Inflammatory macrophage (primary cell): ENCODE measurements at regions not wholly inside any gene's neighbourhood (a gene's known extent, or its start where the extent isn't known, plus 50 kb on each side); places are given as distances from the start of the nearest gene placed in this dataset.
"Not testable (repeated sequence)": the region's sequence is repeated elsewhere in the genome, so short reads cannot be mapped to it uniquely, and the experiment has no call there.

Experiments used
- DNase-seq, 2 donors: peaks; one replicate each; pipeline ENCODE4 v3.0.0-alpha.2; 2020 to 2022

GRCh38 chr5:15183520-15183919 lies 311.9 kb upstream of the ANKH start:
- no peak for DNase-seq

DNA sequence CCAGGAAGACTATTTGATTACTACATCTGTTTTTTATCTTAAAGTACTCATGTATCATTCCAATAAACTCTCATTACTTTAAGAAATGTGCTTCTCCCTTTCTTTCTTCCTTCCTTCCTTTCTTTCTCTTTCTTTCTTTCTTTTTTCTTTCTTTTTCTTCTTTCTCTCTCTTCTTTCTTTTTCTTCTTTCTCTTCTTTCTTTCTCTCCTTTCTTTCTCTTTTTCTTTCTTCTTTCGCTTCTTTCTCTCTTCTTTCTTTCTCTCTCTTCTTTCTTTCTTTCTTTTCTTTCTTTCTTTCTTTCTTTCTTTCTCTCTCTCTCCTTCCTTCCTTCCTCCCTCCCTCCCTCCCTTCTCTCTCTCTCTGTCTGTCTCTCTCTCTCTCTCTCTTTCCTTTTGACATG lies 298.6 kb upstream of the ANKH start:
- no peak for DNase-seq

GRCh38 chr5:15168358-15168757 lies 296.8 kb upstream of the ANKH start:
- DNase-seq: no peak

- DNase-seq: no peak
Observed at GRCh38 chr5:15160091-15160490, 288.5 kb upstream of the ANKH start.

DNA sequence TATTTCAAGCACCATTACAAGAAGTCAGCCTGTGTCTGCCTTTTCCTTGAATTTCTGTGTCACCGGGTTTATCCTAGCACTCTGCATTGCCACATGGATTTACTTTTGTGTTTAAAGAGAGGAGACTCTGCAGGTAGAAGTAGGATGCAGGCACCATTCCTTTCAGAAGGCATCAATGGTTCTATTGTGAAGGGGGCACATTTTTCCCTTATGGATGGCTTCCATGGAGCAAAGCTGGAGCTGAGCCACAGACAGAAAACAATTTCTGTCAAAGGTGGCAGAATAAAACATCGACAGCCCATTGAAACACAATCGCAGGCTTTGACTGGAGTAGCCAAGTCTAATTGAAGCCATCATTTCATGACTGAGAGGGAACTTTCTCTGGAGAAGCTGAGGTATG lies 288.0 kb upstream of the ANKH start:
- no peak for DNase-seq

GRCh38 chr5:15142458-15142857 lies 270.9 kb upstream of the ANKH start:
- no peak for DNase-seq

- no peak for DNase-seq
Observed at GRCh38 chr5:15137414-15137813, 265.8 kb upstream of the ANKH start.

- DNase-seq: no peak
Observed at GRCh38 chr5:15135661-15136060, 264.1 kb upstream of the ANKH start.

GRCh38 chr5:15133456-15133965 lies 261.9 kb upstream of the ANKH start:
- DNase-seq: no peak

GRCh38 chr5:15132816-15133405 lies 261.3 kb upstream of the ANKH start:
- DNase-seq: no peak

DNA sequence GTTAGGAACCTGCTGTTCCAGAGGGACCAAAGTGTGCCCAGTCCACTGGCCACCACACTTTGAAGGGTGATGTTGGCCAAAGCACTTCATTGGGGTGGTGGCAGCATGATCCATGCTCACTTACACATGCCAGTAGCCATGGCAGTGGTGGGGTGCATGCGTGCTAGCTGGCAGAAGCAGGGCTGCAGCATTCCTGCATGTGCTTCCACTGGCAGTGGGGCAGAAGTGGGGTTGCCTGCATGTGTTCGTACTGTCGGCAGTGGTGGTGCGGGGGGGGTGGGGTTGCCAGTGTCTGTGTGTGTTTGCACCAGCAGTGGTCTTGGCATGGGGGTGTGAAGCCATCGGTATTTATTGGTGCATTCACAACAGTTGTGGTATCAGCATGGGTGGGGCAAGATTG lies 260.3 kb upstream of the ANKH start:
- DNase-seq: no peak

DNA sequence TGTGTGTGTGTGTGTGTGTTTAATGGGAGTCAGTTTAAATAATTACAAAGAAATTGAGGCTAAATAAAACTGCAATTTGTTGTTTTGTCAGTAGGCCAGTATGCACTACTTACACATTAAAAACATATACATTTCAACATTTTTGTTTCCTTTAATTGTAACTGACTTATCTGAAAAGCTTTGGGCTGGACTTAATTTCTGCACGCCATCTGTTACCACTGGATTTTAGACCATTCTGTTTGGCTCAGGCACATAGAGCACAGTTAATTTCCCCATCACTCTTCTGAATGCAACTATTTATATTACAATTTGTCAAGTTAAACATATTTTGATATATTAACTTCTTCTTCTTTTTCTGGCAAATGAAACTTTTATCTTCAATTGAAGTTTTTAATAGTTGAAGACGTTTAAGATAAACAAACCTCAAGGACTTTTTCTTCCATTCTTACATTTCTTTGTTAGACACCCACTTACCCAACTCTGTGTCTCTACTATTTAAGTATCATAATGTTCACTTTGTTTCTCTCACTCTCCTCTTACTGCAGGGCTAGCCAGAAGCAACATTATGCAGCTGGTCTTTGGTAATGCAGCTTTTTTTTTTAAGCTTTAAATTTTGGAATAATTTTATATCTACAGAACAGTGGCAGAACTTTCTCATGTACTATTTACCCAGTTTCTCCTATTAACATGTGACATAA lies 253.4 kb upstream of the ANKH start:
- no peak for DNase-seq

DNA sequence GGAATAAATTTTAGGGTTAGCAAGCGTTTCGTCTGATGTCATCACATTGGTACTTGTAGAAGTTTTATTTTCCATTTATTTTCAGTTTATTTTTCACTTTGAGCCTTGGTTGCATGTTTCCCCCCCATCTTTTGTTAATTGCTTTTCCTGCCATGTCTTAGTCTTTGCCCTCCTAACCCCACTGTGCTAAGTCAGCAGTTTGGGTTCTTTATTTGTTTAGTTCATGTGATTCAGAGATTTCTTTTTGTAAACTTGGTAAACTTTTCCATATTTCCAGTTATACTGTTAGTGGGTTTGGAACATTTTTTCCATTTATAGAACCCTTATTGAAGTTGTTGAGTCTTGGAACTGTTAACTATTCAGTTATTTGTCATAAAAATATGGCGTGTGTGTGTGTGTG lies 252.9 kb upstream of the ANKH start:
- DNase-seq: no peak

DNA sequence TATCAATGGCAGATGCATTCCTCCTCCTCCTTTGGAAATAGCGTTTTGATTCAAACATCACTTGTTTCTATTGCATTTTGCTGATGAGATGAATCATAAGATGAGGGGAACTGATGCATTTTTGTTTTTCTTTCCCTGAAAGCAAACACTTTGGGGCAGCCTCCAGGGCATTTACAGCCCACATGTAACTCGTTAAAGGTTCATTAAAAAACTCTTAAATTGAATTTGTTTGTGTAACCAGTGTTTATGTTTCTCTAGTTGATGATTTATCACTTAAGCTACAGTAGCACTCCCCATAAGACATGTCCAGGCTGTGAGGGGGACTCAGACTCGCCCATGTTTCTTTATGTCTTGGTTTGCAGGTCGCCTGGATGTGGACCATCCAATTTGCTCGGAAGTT lies 246.1 kb upstream of the ANKH start:
- DNase-seq: no peak

GRCh38 chr5:15116996-15117395 lies 245.4 kb upstream of the ANKH start:
- no peak for DNase-seq

GRCh38 chr5:15106530-15107283 lies 235.1 kb upstream of the ANKH start:
- DNase-seq: no peak

GRCh38 chr5:15105799-15106393 lies 234.3 kb upstream of the ANKH start:
- DNase-seq: peak; percentile 19 to 39

DNA sequence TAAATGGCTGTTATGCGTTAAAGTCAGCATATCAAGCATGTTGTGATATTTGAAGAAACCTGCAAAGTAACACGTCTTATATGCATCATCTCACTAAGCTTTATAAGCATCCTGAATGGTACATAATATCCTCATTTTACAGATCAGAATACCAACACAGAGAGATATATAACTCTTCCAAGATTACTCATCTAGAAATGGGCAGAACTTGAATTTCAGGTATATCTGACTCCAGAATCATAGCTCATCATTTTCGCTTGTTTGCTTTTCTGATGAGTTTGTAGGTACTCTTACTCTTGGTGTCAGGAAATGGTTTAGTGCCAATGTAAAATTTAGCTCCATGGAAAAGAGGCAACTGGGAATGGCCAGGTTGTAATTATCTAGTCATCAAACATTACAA lies 232.3 kb upstream of the ANKH start:
- DNase-seq: no peak

DNA sequence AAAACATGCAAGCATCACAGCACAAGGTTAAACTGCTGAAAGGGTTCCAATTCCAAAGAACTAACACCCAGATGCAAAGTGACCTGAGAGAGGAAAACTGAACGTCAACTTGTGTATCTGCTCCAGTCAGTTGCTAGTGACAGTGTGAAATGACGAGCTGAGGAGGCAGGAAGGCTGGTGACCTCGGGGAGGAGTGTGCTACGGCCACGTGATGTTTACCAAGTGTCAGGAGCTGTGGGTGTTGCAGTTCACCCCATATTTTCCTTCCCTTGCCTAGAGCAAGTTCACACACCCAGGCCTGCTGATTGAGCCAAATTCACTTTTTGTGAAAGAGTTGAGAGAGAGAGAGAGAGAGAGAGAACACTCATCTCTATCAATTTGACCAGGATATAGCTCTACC lies 231.6 kb upstream of the ANKH start:
- DNase-seq: no peak

DNA sequence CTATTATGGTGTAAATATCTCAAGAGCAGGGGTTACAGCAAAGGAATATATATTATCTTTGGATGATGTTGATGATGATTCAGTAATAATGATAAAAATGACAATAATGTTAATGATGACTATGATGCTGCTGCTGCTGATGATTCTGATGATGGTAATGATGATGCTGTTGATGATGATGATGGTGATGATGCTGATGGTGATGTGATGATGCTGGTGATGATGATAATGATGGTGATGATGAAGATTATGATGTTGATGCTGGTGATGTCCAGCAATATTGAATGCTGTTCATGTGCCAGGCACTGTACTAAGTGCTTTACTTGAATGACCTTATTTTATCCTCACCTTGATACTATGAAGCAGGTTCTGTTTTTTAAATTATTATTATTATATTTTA lies 226.0 kb upstream of the ANKH start:
- no peak for DNase-seq

GRCh38 chr5:15096686-15097085 lies 225.1 kb upstream of the ANKH start:
- DNase-seq: not testable (repeated sequence)

GRCh38 chr5:15092801-15093200 lies 221.2 kb upstream of the ANKH start:
- DNase-seq: no peak

GRCh38 chr5:15085671-15086070 lies 214.1 kb upstream of the ANKH start:
- DNase-seq: no peak

DNA sequence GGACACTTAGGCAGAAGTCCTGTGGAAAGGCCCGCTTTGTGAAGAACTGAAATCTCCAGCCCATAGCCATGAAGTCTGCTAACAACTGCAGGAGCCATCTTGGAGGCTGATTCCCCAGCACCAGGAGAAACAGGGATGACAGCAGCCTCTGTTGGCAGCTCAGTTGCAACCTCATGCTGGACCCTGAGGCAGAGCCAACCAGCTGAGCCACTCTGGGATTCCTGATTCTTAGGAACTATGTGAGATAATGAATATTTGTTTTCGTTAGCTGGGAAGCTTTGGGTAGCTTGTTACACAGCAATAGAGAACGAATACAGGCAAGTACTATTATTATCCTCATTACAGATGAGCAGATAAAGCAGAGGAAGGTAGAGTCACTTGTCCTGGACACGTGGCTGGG lies 210.5 kb upstream of the ANKH start:
- no peak for DNase-seq
